Loucy (cell line): ENCODE measurements at regions not wholly inside any gene's neighbourhood (a gene's known extent, or its start where the extent isn't known, plus 50 kb on each side); places are given as distances from the start of the nearest gene placed in this dataset.

Experiments
- H2AFZ ChIP-seq: fragments of 200-600 bp; sonication (generic); 2 replicates; pipeline ENCODE4 v1.6.0; 2016; ENCODE audit warnings: antibody characterized with exemption, mild to moderate bottlenecking, low read length, moderate library complexity
- H3F3A ChIP-seq: fragments of 200-600 bp; 2 replicates; pipeline ENCODE4 v1.6.0; 2016; ENCODE audit warnings: antibody characterized with exemption, low read depth, mild to moderate bottlenecking
- H3K27me3 ChIP-seq: fragments of 200-600 bp; sonication (generic); 2 replicates; pipeline ENCODE4 v1.6.1; 2014; ENCODE audit warnings: low read length, mild to moderate bottlenecking; ENCODE audit not compliant: insufficient read depth, poor library complexity, severe bottlenecking
- H3K36me3 ChIP-seq: fragments of 200-600 bp; sonication (generic); 2 replicates; pipeline ENCODE4 v1.6.1; 2016; ENCODE audit warnings: low read length; ENCODE audit not compliant: insufficient read depth
- H3K4me1 ChIP-seq: fragments of 200-600 bp; sonication (generic); 2 replicates; pipeline ENCODE4 v1.5.1; 2014; ENCODE audit warnings: low read length, mild to moderate bottlenecking; ENCODE audit not compliant: insufficient read depth, poor library complexity, severe bottlenecking
- H3K4me2 ChIP-seq: fragments of 200-600 bp; sonication (generic); 2 replicates; pipeline ENCODE4 v1.6.0; 2014; ENCODE audit warnings: antibody characterized with exemption, low read length, low read depth, mild to moderate bottlenecking; ENCODE audit not compliant: poor library complexity, severe bottlenecking
- H3K4me3 ChIP-seq: fragments of 200-600 bp; sonication (generic); 2 replicates; pipeline ENCODE4 v1.5.1; 2014; ENCODE audit warnings: low read length, mild to moderate bottlenecking, mixed read lengths; ENCODE audit not compliant: poor library complexity, severe bottlenecking
- H3K79me2 ChIP-seq: fragments of 200-600 bp; sonication (generic); 2 replicates; pipeline ENCODE4 v1.6.1; 2014; ENCODE audit warnings: low read length; ENCODE audit not compliant: insufficient read depth
- H3K9ac ChIP-seq: fragments of 200-600 bp; sonication (generic); 2 replicates; pipeline ENCODE4 v1.6.0; 2014; ENCODE audit warnings: mild to moderate bottlenecking, low read depth, low read length, moderate library complexity; ENCODE audit not compliant: poor library complexity, severe bottlenecking
- H3K9me2 ChIP-seq: fragments of 200-600 bp; sonication (generic); replicated peaks from 2 replicates; pipeline ENCODE4 v1.6.1; 2016; ENCODE audit warnings: low read depth, low read length, mixed read lengths
- H3K9me3 ChIP-seq: fragments of 200-600 bp; sonication (generic); 2 replicates; pipeline ENCODE4 v1.6.1; 2014; ENCODE audit warnings: mild to moderate bottlenecking, antibody characterized with exemption, low read length, low read depth; ENCODE audit not compliant: insufficient read depth
- H4K20me1 ChIP-seq: fragments of 200-600 bp; sonication (generic); 2 replicates; pipeline ENCODE4 v1.6.0; 2014; ENCODE audit warnings: antibody characterized with exemption, low read length, mild to moderate bottlenecking; ENCODE audit not compliant: insufficient read depth, poor library complexity, severe bottlenecking
- EZH2phosphoT487 ChIP-seq: fragments of 200-600 bp; IDR thresholded peaks from 2 replicates; pipeline ENCODE4 v1.6.1; 2018; ENCODE audit warnings: antibody characterized with exemption, mild to moderate bottlenecking, moderate library complexity, borderline replicate concordance
- TF ChIP-seq, protein P1 (sequence below): fragments of 200-600 bp; sonication (generic); conservative IDR thresholded peaks from 2 replicates; pipeline ENCODE4 v1.5.1; 2014; ENCODE audit warnings: mild to moderate bottlenecking, antibody characterized with exemption, low read length

- Histone ChIP-seq H3K9ac (no peak overlapping the region), H3K4me2 (no peak overlapping the region), H3K79me2 (no peaks in the 10 kb centered on the region), H3K9me2 (no peaks in the 10 kb centered on the region), H4K20me1 (no peaks in the 10 kb centered on the region), H3K4me1 (no peaks in the 10 kb centered on the region), H3F3A (no peaks in the 10 kb centered on the region), H3K4me3 (no peak overlapping the region), H3K9me3 (no peaks in the 10 kb centered on the region), H2AFZ (no peak overlapping the region), H3K36me3 (no peaks in the 10 kb centered on the region), H3K27me3 (no peaks in the 10 kb centered on the region)
- TF ChIP-seq, protein P1, sequence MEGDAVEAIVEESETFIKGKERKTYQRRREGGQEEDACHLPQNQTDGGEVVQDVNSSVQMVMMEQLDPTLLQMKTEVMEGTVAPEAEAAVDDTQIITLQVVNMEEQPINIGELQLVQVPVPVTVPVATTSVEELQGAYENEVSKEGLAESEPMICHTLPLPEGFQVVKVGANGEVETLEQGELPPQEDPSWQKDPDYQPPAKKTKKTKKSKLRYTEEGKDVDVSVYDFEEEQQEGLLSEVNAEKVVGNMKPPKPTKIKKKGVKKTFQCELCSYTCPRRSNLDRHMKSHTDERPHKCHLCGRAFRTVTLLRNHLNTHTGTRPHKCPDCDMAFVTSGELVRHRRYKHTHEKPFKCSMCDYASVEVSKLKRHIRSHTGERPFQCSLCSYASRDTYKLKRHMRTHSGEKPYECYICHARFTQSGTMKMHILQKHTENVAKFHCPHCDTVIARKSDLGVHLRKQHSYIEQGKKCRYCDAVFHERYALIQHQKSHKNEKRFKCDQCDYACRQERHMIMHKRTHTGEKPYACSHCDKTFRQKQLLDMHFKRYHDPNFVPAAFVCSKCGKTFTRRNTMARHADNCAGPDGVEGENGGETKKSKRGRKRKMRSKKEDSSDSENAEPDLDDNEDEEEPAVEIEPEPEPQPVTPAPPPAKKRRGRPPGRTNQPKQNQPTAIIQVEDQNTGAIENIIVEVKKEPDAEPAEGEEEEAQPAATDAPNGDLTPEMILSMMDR, result no peak
These were observed 164.4 kb upstream of the OR13F1 start for GRCh38 chr9:104339692-104340091.

DNA sequence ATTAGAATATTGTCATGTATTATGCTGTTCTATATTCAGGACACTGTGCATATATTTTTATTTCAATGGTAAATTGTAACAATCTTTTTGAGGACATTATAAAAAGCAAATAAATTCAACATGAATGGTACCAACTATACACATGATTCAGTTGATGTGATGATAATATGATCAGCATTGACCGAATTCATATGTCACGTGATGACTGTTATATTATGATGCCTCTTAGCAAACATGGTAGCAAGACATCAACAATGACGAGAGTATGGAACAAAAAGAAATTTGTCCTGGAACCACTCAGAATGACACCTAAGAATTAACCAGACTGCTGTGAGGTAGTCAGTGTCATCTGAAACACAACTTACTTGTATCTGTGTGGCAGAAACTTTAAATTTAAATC is 161.5 kb upstream of the OR13F1 start:
- H3K4me3 ChIP-seq, result no peak overlapping the region
- H3K4me2 ChIP-seq, result no peak overlapping the region
- no peaks in the 10 kb centered on the region for H3K4me1 ChIP-seq
- no peaks in the 10 kb centered on the region for H3K27me3 ChIP-seq
- H3K79me2 ChIP-seq, result no peaks in the 10 kb centered on the region
- no peak overlapping the region for H3K9ac ChIP-seq
- H3K9me2 ChIP-seq, result no peaks in the 10 kb centered on the region
- H3K9me3 ChIP-seq, result no peaks in the 10 kb centered on the region
- H2AFZ ChIP-seq, result no peak overlapping the region
- no peaks in the 10 kb centered on the region for H3K36me3 ChIP-seq
- no peaks in the 10 kb centered on the region for H3F3A ChIP-seq
- no peaks in the 10 kb centered on the region for H4K20me1 ChIP-seq
- no peak for TF ChIP-seq EZH2phosphoT487
- TF ChIP-seq, protein P1, result no peak

- Histone ChIP-seq H2AFZ (no peak overlapping the region), H3K27me3 (no peaks in the 10 kb centered on the region), H3K4me3 (no peak overlapping the region), H3K36me3 (no peaks in the 10 kb centered on the region), H3F3A (no peaks in the 10 kb centered on the region), H3K4me1 (no peaks in the 10 kb centered on the region), H3K9me3 (no peaks in the 10 kb centered on the region), H3K9ac (no peak overlapping the region), H4K20me1 (no peaks in the 10 kb centered on the region), H3K9me2 (no peaks in the 10 kb centered on the region), H3K79me2 (no peaks in the 10 kb centered on the region), H3K4me2 (no peak overlapping the region)
- TF ChIP-seq, protein P1, result no peak
- TF ChIP-seq EZH2phosphoT487, result no peak
These were observed 159.0 kb upstream of the OR13F1 start for GRCh38 chr9:104345061-104345460.
